Stimulated activated CD8-positive, alpha-beta memory T cell treated with anti-CD3 and anti-CD28 coated beads, Interleukin-2, amount 100 ng/mL, for 1 hour (primary cell): ENCODE measurements at regions not wholly inside any gene's neighbourhood (a gene's known extent, or its start where the extent isn't known, plus 50 kb on each side); places are given as distances from the start of the nearest gene placed in this dataset.

Experiments
- DNase-seq, 2 donors: peaks; one replicate each; pipeline ENCODE4 v3.0.0-alpha.2; 2020; ENCODE audit warnings: low read depth in 2 of 2

GRCh38 chr6:97813889-97814567 is 531.0 kb upstream of the MMS22L start:
- no peak for DNase-seq

- no peak for DNase-seq
Measured at GRCh38 chr6:97815301-97815812, 532.3 kb upstream of the MMS22L start.

GRCh38 chr6:97816526-97816925 is 533.5 kb upstream of the MMS22L start:
- DNase-seq = no peak

GRCh38 chr6:97819710-97820109 is 536.7 kb upstream of the MMS22L start:
- no peak for DNase-seq

- DNase-seq = no peak
Measured at GRCh38 chr6:97820400-97820799, 537.4 kb upstream of the MMS22L start.

GRCh38 chr6:97822632-97823031 is 539.6 kb upstream of the MMS22L start:
- DNase-seq = no peak

- no peak for DNase-seq
Measured at GRCh38 chr6:97841763-97842162, 558.7 kb upstream of the MMS22L start.

- no peak for DNase-seq
Measured at GRCh38 chr6:97842521-97842920, 559.5 kb upstream of the MMS22L start.

- no peak for DNase-seq
Measured at GRCh38 chr6:97849390-97849789, 566.4 kb upstream of the MMS22L start.

- DNase-seq = no peak
Measured at GRCh38 chr6:97850458-97851212, 567.6 kb upstream of the MMS22L start.

GRCh38 chr6:97863697-97864096 is 580.7 kb upstream of the MMS22L start:
- DNase-seq = no peak

- DNase-seq = no peak
Measured at GRCh38 chr6:97864366-97864765, 581.4 kb upstream of the MMS22L start.

GRCh38 chr6:97864826-97865225 is 581.8 kb upstream of the MMS22L start:
- DNase-seq = no peak

GRCh38 chr6:97865612-97866011 is 582.6 kb upstream of the MMS22L start:
- no peak for DNase-seq

- DNase-seq = no peak
Measured at GRCh38 chr6:97866616-97867015, 583.6 kb upstream of the MMS22L start.

- DNase-seq = no peak
Measured at GRCh38 chr6:97867177-97867576, 584.2 kb upstream of the MMS22L start.

GRCh38 chr6:97870273-97870672 is 587.3 kb upstream of the MMS22L start:
- DNase-seq = no peak

- DNase-seq = no peak
Measured at GRCh38 chr6:97876711-97877110, 593.7 kb upstream of the MMS22L start.

GRCh38 chr6:97882755-97883154 is 599.7 kb upstream of the MMS22L start:
- DNase-seq = no peak

GRCh38 chr6:97885325-97885724 is 602.3 kb upstream of the MMS22L start:
- no peak for DNase-seq

GRCh38 chr6:97885828-97886227 is 602.8 kb upstream of the MMS22L start:
- no peak for DNase-seq

GRCh38 chr6:97901531-97901930 is 618.5 kb upstream of the MMS22L start:
- no peak for DNase-seq

GRCh38 chr6:97909380-97909779 is 626.4 kb upstream of the MMS22L start:
- no peak for DNase-seq
